ENCODE measurements at regions not wholly inside any gene's neighbourhood (a gene's known extent, or its start where the extent isn't known, plus 50 kb on each side); places are given as distances from the start of the nearest gene placed in this dataset.

- ChIA-PET POLR2A (no interaction called here), CTCF (interaction anchor here (1.1 to 1.8 kb wide), 2 partner anchors 11 to 32 kb away, joined by 4 read pairs; no protein-coding TSS in a partner anchor)
- TF ChIP-seq, protein P1, sequence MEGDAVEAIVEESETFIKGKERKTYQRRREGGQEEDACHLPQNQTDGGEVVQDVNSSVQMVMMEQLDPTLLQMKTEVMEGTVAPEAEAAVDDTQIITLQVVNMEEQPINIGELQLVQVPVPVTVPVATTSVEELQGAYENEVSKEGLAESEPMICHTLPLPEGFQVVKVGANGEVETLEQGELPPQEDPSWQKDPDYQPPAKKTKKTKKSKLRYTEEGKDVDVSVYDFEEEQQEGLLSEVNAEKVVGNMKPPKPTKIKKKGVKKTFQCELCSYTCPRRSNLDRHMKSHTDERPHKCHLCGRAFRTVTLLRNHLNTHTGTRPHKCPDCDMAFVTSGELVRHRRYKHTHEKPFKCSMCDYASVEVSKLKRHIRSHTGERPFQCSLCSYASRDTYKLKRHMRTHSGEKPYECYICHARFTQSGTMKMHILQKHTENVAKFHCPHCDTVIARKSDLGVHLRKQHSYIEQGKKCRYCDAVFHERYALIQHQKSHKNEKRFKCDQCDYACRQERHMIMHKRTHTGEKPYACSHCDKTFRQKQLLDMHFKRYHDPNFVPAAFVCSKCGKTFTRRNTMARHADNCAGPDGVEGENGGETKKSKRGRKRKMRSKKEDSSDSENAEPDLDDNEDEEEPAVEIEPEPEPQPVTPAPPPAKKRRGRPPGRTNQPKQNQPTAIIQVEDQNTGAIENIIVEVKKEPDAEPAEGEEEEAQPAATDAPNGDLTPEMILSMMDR (IDR thresholded peaks at IDR 0.05; ENCODE audit: low read depth, low read length) = no peak
- DNase-seq (ENCODE audit: low read depth, low spot score) = no peak
- Histone ChIP-seq H3K27me3 (ENCODE audit: control insufficient read depth, insufficient read depth, low read length) (no peaks in the 10 kb centered on the region), H3K4me3 (ENCODE audit: low read depth, low read length) (no peak overlapping the region), H3K9me3 (ENCODE audit: control insufficient read depth, insufficient read depth, low read length) (no peaks in the 10 kb centered on the region), H3K27ac (ENCODE audit: low read depth, low read length) (no peak overlapping the region)
Observed at GRCh38 chr5:145586661-145587307, 248.4 kb downstream of the PRELID2 start.

DNA sequence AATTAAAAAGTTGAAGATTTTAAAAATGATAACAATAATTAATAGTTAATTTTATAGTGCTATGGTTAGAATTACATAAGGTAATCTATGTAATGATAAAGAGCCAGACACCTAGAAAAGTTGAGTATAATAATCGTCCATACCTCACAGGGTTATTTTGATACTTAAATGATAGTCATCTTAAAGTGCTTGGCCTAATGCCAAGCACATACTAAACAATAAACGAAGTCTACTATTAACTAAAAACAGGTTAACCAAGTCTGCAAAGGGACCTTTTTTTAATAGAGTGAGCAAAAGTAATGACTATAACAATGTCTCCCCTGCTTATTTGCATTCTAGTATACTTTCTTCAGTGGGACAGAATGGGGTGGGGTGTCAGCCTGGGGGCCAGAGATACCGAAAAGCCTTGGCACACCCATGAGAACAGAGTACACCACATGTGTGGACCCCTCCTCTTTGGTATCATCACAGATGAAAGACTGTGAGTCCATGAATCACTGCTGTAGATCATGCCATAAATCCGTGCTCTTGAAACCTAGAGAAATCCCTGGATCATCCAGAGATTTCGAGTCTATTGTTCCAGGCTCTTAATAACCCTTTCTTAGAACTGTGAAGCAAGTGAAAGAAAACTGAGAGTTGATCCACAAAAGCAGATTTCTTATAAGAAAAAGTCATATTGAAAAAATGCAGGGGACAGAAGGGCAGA, 249.5 kb downstream of the PRELID2 start:
- ChIA-PET CTCF (no interaction called here), POLR2A (no interaction called here)
- DNase-seq (ENCODE audit: low read depth, low spot score) = no peak

DNA sequence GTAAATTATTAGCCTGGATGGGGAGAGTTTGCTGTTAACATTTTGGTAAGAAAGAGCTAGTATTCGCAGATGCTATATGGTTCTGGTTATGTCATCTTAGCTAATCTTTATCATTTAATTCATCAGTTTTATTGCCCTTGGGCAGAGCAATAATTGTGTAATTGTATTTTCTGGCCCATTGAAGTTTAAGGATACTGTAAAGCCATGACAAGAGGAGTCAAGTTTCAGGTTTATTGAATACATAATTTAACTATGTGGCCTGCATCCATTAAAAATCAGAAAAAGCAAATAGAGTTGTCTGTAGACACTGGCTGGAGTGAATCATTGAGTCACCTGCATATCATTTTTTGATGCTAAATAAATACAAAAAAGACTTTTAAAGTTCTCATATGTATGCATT, 255.8 kb downstream of the PRELID2 start:
- ChIA-PET POLR2A (no interaction called here), CTCF (interaction anchor here (0.9 kb wide), 1 partner anchor 103 kb away, joined by 3 read pairs; no protein-coding TSS in a partner anchor)
- TF ChIP-seq, protein P1 (IDR thresholded peaks at IDR 0.05; ENCODE audit: low read depth, low read length) = no peak
- no peak for DNase-seq (ENCODE audit: low read depth, low spot score)
- no peaks in the 10 kb centered on the region for H3K9me3 ChIP-seq (ENCODE audit: control insufficient read depth, insufficient read depth, low read length)
- H3K27ac ChIP-seq (ENCODE audit: low read depth, low read length) = no peak overlapping the region
- H3K4me3 ChIP-seq (ENCODE audit: low read depth, low read length) = no peak overlapping the region
- no peaks in the 10 kb centered on the region for H3K27me3 ChIP-seq (ENCODE audit: control insufficient read depth, insufficient read depth, low read length)

More for the DNA sequence above, 249.5 kb downstream of the PRELID2 start:
- Histone ChIP-seq H3K27me3 (ENCODE audit: control insufficient read depth, insufficient read depth, low read length) (no peaks in the 10 kb centered on the region), H3K9me3 (ENCODE audit: control insufficient read depth, insufficient read depth, low read length) (no peaks in the 10 kb centered on the region), H3K4me3 (ENCODE audit: low read depth, low read length) (no peak overlapping the region), H3K27ac (ENCODE audit: low read depth, low read length) (no peak overlapping the region)
- TF ChIP-seq, protein P1 (IDR thresholded peaks at IDR 0.05; ENCODE audit: low read depth, low read length) = no peak

- H3K27me3 ChIP-seq (ENCODE audit: control insufficient read depth, insufficient read depth, low read length) = no peaks in the 10 kb centered on the region
- CTCF ChIA-PET = interaction anchor here (1.8 kb wide), 1 partner anchor 12 kb away, joined by 4 read pairs; no protein-coding TSS in a partner anchor
- no peak for DNase-seq (ENCODE audit: low read depth, low spot score)
Observed at GRCh38 chr5:145574889-145575573, 260.1 kb downstream of the PRELID2 start.

More at GRCh38 chr5:145574889-145575573, 260.1 kb downstream of the PRELID2 start:
- POLR2A ChIA-PET = no interaction called here
- no peak overlapping the region for H3K4me3 ChIP-seq (ENCODE audit: low read depth, low read length)
- H3K9me3 ChIP-seq (ENCODE audit: control insufficient read depth, insufficient read depth, low read length) = no peaks in the 10 kb centered on the region
- no peak overlapping the region for H3K27ac ChIP-seq (ENCODE audit: low read depth, low read length)
- TF ChIP-seq, protein P1 (IDR thresholded peaks at IDR 0.05; ENCODE audit: low read depth, low read length) = no peak

Data from AG04450 (cell line).